K562 (cell line): ENCODE measurements at regions not wholly inside any gene's neighbourhood (a gene's known extent, or its start where the extent isn't known, plus 50 kb on each side); places are given as distances from the start of the nearest gene placed in this dataset.

Source experiments
- BDP1 ChIP-seq: IDR thresholded peaks from 3 replicates; pipeline ENCODE4 v1.6.1; 2011; ENCODE audit not compliant: insufficient read length, insufficient read depth
- CBFA2T2 ChIP-seq: fragments of 450-650 bp; conservative IDR thresholded peaks from 2 replicates; pipeline ENCODE4 v1.6.1; 2017; ENCODE audit warnings: mild to moderate bottlenecking
- DPF2 ChIP-seq: fragments of 450-650 bp; IDR thresholded peaks from 2 replicates; pipeline ENCODE4 v1.6.1; 2016
- E2F1 ChIP-seq: sonication (generic); formaldehyde crosslinking; IDR thresholded peaks from 2 replicates; pipeline ENCODE4 v1.8.1; 2023; ENCODE audit warnings: mild to moderate bottlenecking, missing genetic modification reagents, moderate library complexity
- HINFP ChIP-seq: fragments of 450-650 bp; conservative IDR thresholded peaks from 2 replicates; pipeline ENCODE4 v1.6.1; 2016; ENCODE audit warnings: missing genetic modification characterization, low read depth, mild to moderate bottlenecking, control low read depth, missing compliant biosample characterization
- HLTF ChIP-seq: fragments of 450-650 bp; IDR thresholded peaks from 2 replicates; pipeline ENCODE4 v1.6.1; 2016
- IFI16 ChIP-seq: fragments of 250-450 bp; sonication (Bioruptor Pico); IDR thresholded peaks from 2 replicates; pipeline ENCODE4 v2.1.2; 2022; ENCODE audit warnings: mild to moderate bottlenecking, inconsistent platforms
- JUNB ChIP-seq: fragments of 450-650 bp; formaldehyde crosslinking; conservative IDR thresholded peaks from 2 replicates; pipeline ENCODE4 v1.4.0; 2020; ENCODE audit warnings: mild to moderate bottlenecking
- LCOR ChIP-seq: sonication (generic); formaldehyde crosslinking; IDR thresholded peaks from 2 replicates; pipeline ENCODE4 v1.8.0; 2022; ENCODE audit warnings: mild to moderate bottlenecking, missing genetic modification reagents
- MEF2A ChIP-seq: IDR thresholded peaks from 2 replicates; pipeline ENCODE4 v1.6.1; 2011; ENCODE audit warnings: low read depth, mild to moderate bottlenecking, low read length, moderate library complexity; ENCODE audit not compliant: control insufficient read depth
- NCOA4 ChIP-seq: fragments of 450-650 bp; IDR thresholded peaks from 2 replicates; pipeline ENCODE4 v1.6.1; 2018; ENCODE audit warnings: mild to moderate bottlenecking; ENCODE audit not compliant: partially characterized antibody
- NFXL1 ChIP-seq: fragments of 450-650 bp; formaldehyde crosslinking; IDR thresholded peaks from 2 replicates; pipeline ENCODE4 v1.4.0; 2021; ENCODE audit warnings: mild to moderate bottlenecking
- PCBP2 ChIP-seq: fragments of 200-400 bp; formaldehyde crosslinking; IDR thresholded peaks from 2 replicates; pipeline ENCODE4 v1.6.1; 2018; ENCODE audit warnings: low read length, low read depth, mild to moderate bottlenecking, moderate library complexity; ENCODE audit not compliant: poor library complexity, severe bottlenecking
- PHF20 ChIP-seq: fragments of 450-650 bp; IDR thresholded peaks from 2 replicates; pipeline ENCODE4 v1.6.1; 2018; ENCODE audit not compliant: partially characterized antibody
- POLR2G ChIP-seq: fragments of 200-400 bp; formaldehyde crosslinking; IDR thresholded peaks from 2 replicates; pipeline ENCODE4 v1.6.1; 2017; ENCODE audit warnings: low read depth, mild to moderate bottlenecking, antibody characterized with exemption, low read length, moderate library complexity
- SMC3 ChIP-seq: conservative IDR thresholded peaks from 2 replicates; pipeline ENCODE4 v1.6.1; 2011; ENCODE audit warnings: low read depth, low read length, improper control_type of control experiment; ENCODE audit not compliant: insufficient read depth
- SREBF1 ChIP-seq: fragments of 150-350 bp; IDR thresholded peaks from 2 replicates; pipeline ENCODE4 v1.6.1; 2014; ENCODE audit warnings: antibody characterized with exemption, low read depth, low read length, borderline replicate concordance
- ZBTB17 ChIP-seq: fragments of 450-650 bp; formaldehyde crosslinking; IDR thresholded peaks from 2 replicates; pipeline ENCODE4 v1.4.0; 2020; ENCODE audit warnings: mild to moderate bottlenecking
- ZKSCAN1 ChIP-seq: fragments of 150-350 bp; IDR thresholded peaks from 2 replicates; pipeline ENCODE4 v1.6.1; 2016; ENCODE audit warnings: low read depth, low read length
- ZNF316 ChIP-seq: fragments of 450-650 bp; IDR thresholded peaks from 2 replicates; pipeline ENCODE4 v1.6.1; 2016
- ZNF561 ChIP-seq: fragments of 450-650 bp; formaldehyde crosslinking; conservative IDR thresholded peaks from 2 replicates; pipeline ENCODE4 v1.4.0; 2020; ENCODE audit warnings: mild to moderate bottlenecking, moderate library complexity
- ZNF740 ChIP-seq, 3 experiments: fragments of 200-800 bp in 1 of 3; sonication (Bioruptor generic) in 1 of 3; sonication (generic) in 1 of 3; formaldehyde crosslinking in 1 of 3; IDR thresholded peaks; 2 replicates each; pipeline versions ENCODE4 v1.6.1 to v1.8.0; 2016 to 2022; ENCODE audit warnings: mild to moderate bottlenecking in 2 of 3, missing compliant biosample characterization in 2 of 3, missing genetic modification characterization in 2 of 3, missing genetic modification reagents in 1 of 3
- TF ChIP-seq, protein P1 (sequence below): sonication (generic); formaldehyde crosslinking; IDR thresholded peaks from 2 replicates; pipeline ENCODE4 v1.8.0; 2022; ENCODE audit warnings: mild to moderate bottlenecking, missing genetic modification reagents
- TF ChIP-seq, protein P2 (sequence below): fragments of 250-450 bp; sonication (Bioruptor Pico); IDR thresholded peaks from 2 replicates; pipeline ENCODE4 v1.5.0; 2022; ENCODE audit warnings: mild to moderate bottlenecking

DNA sequence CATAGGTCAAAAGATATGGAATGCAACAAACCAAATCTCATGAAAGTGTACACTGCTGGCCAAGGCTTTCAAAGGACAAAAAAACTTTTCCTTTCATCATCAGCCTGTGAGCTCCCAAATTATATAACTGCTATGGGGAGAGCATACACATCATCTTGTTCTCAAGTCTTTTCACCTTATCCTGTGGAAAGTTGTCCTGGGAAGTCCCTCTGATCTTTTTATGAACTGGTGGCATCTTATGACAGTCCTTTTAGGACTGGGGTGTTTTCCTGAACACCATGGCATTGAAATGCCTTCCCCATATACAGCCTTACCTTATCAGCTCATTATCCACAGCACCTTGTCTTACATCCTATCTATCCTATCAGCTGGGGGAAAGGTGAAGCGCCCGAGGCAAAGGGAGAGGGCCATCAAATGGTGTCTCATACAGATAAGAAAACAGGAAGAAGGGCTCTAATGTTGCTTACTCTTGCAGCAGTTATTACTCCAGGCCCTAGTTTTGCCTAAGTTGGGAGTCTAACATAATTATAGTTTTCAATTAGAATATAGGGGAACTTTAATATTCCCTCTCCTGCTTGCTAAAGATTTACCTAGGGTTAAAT, 61.5 kb upstream of the GOLIM4 start (continued):
- TF ChIP-seq SMC3 = no peak
- no peak for TF ChIP-seq ZNF316
- TF ChIP-seq MEF2A = no peak
- no peak for TF ChIP-seq POLR2G
- TF ChIP-seq, protein P1, sequence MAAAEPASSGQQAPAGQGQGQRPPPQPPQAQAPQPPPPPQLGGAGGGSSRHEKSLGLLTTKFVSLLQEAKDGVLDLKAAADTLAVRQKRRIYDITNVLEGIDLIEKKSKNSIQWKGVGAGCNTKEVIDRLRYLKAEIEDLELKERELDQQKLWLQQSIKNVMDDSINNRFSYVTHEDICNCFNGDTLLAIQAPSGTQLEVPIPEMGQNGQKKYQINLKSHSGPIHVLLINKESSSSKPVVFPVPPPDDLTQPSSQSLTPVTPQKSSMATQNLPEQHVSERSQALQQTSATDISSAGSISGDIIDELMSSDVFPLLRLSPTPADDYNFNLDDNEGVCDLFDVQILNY = no peak
- TF ChIP-seq JUNB = no peak
- no peak for TF ChIP-seq HINFP (tag)
- TF ChIP-seq PHF20 = no peak
- peak; percentile 86 for TF ChIP-seq NCOA4
- no peak for TF ChIP-seq E2F1
- no peak for TF ChIP-seq IFI16 (CRISPR knock-in tag)
- TF ChIP-seq PCBP2 = no peak
- no peak for TF ChIP-seq BDP1
- TF ChIP-seq ZBTB17 (CRISPR knock-in tag) = peak; percentile 54; the same call in 1 of the 2 replicates
- TF ChIP-seq ZNF740 (CRISPR knock-in tag; IDR thresholded peaks at IDR 0.05) = no peak
- TF ChIP-seq ZNF740 (tag; IDR thresholded peaks at IDR 0.05) = no peak
- no peak for TF ChIP-seq SREBF1
- TF ChIP-seq, protein P2, sequence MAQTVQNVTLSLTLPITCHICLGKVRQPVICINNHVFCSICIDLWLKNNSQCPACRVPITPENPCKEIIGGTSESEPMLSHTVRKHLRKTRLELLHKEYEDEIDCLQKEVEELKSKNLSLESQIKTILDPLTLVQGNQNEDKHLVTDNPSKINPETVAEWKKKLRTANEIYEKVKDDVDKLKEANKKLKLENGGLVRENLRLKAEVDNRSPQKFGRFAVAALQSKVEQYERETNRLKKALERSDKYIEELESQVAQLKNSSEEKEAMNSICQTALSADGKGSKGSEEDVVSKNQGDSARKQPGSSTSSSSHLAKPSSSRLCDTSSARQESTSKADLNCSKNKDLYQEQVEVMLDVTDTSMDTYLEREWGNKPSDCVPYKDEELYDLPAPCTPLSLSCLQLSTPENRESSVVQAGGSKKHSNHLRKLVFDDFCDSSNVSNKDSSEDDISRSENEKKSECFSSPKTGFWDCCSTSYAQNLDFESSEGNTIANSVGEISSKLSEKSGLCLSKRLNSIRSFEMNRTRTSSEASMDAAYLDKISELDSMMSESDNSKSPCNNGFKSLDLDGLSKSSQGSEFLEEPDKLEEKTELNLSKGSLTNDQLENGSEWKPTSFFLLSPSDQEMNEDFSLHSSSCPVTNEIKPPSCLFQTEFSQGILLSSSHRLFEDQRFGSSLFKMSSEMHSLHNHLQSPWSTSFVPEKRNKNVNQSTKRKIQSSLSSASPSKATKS (CRISPR knock-in tag) = no peak
- TF ChIP-seq HLTF = peak; percentile 82; the same call in 1 of the 2 replicates
- TF ChIP-seq DPF2 = peak; percentile 99
- TF ChIP-seq ZKSCAN1 = no peak
- TF ChIP-seq ZNF561 (CRISPR knock-in tag) = no peak
- TF ChIP-seq CBFA2T2 = peak; percentile 98
- no peak for TF ChIP-seq LCOR (CRISPR knock-in tag)
- TF ChIP-seq NFXL1 (CRISPR knock-in tag) = no peak
